ENCODE measurements at regions not wholly inside any gene's neighbourhood (a gene's known extent, or its start where the extent isn't known, plus 50 kb on each side); places are given as distances from the start of the nearest gene placed in this dataset.

DNA sequence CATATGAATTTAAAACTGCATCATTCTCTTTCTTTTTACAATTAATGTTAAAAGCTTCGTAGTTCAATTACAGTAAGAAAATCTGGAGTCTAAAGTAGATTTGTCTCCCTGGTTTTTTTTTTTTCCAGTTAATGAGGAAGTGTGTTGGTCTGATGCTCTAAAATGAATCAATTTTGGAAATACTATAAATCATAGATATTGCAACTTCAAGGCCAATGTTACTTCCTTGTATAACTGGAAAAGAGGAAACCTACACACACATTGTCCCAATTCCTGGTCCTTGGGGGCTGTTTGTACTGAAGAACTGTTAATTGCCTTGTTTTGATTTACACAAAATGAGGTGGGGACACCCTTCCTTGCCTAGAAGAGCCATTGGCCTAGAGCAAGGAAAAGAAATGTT is 107.2 kb downstream of the RGS2 start:
- H3K4me3 ChIP-seq = no peak overlapping the region
- H3K79me2 ChIP-seq (ENCODE audit: control insufficient read depth, insufficient read depth, low read length) = no peaks in the 10 kb centered on the region
- POLR2A ChIA-PET = no interaction called here
- H3K9ac ChIP-seq (ENCODE audit: control insufficient read depth, insufficient read depth, low read length) = no peak overlapping the region
- CTCF ChIA-PET = interaction anchor here (1.5 kb wide), 1 partner anchor 179 kb away, joined by 3 read pairs; no protein-coding TSS in a partner anchor
- RAD21 ChIA-PET (ENCODE audit: unreplicated experiment) = interaction anchor here (0.8 kb wide), 1 partner anchor 8 kb away, joined by 4 read pairs; no protein-coding TSS in a partner anchor
- BruUV-seq (replicated peaks) = no TSS peak
- no peak overlapping the region for H2AFZ ChIP-seq (ENCODE audit: control insufficient read depth, low read depth, low read length)
- SMC1A ChIA-PET (ENCODE audit: uncharacterized antibody, unreplicated experiment) = interaction anchor here (0.6 to 0.9 kb wide), 2 partner anchors 9 to 23 kb away, joined by 3 to 5 read pairs; no protein-coding TSS in a partner anchor
- no peaks in the 10 kb centered on the region for H3K36me3 ChIP-seq (ENCODE audit: control insufficient read depth in 2 of 2, insufficient read depth in 2 of 2, low read length in 1 of 2)
- H3K27ac ChIP-seq (ENCODE audit: control insufficient read depth, insufficient read depth) = no peak overlapping the region
- no peaks in the 10 kb centered on the region for H4K20me1 ChIP-seq (ENCODE audit: control insufficient read depth, insufficient read depth)
- intact Hi-C loops (cut with micrococcal nuclease; ENCODE audit: unreplicated experiment) (no loop called here), in situ Hi-C loops (cut with MboI) (no loop called here)
- DNase-seq (ENCODE audit: low read depth, low spot score) (no peak), FAIRE-seq (no peak), ATAC-seq (no peak)
- no peaks in the 10 kb centered on the region; the same call in 2 of the 3 replicates for H3K9me3 ChIP-seq (replicated peaks; ENCODE audit: control insufficient read depth, insufficient read depth, low read length)
- no peak overlapping the region for H3K4me2 ChIP-seq (ENCODE audit: control insufficient read depth, insufficient read depth)
- WGBS (ENCODE audit: insufficient coverage, insufficient replicate concordance, low lambda C conversion rate, missing lambda C conversion rate) = 21% methylated on average over 1 of the region's 1 CpG
- H3K27me3 ChIP-seq (replicated peaks in 1 of 2; ENCODE audit: control insufficient read depth in 2 of 2, insufficient read depth in 2 of 2, low read length in 1 of 2) = no peaks in the 10 kb centered on the region
- TF ChIP-seq TARDBP (IDR thresholded peaks at IDR 0.05; ENCODE audit: borderline replicate concordance) (no peak), TCF7 (IDR thresholded peaks at IDR 0.05; ENCODE audit: borderline replicate concordance) (no peak), RAD21 (IDR thresholded peaks at IDR 0.05; ENCODE audit: insufficient read depth, low read depth, low read length) (no peak), BCL11A (IDR thresholded peaks at IDR 0.05; ENCODE audit: low read depth, low read length) (no peak)
- TF ChIP-seq, protein P1, sequence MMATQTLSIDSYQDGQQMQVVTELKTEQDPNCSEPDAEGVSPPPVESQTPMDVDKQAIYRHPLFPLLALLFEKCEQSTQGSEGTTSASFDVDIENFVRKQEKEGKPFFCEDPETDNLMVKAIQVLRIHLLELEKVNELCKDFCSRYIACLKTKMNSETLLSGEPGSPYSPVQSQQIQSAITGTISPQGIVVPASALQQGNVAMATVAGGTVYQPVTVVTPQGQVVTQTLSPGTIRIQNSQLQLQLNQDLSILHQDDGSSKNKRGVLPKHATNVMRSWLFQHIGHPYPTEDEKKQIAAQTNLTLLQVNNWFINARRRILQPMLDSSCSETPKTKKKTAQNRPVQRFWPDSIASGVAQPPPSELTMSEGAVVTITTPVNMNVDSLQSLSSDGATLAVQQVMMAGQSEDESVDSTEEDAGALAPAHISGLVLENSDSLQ (IDR thresholded peaks at IDR 0.05) = no peak
- TF ChIP-seq, protein P2, sequence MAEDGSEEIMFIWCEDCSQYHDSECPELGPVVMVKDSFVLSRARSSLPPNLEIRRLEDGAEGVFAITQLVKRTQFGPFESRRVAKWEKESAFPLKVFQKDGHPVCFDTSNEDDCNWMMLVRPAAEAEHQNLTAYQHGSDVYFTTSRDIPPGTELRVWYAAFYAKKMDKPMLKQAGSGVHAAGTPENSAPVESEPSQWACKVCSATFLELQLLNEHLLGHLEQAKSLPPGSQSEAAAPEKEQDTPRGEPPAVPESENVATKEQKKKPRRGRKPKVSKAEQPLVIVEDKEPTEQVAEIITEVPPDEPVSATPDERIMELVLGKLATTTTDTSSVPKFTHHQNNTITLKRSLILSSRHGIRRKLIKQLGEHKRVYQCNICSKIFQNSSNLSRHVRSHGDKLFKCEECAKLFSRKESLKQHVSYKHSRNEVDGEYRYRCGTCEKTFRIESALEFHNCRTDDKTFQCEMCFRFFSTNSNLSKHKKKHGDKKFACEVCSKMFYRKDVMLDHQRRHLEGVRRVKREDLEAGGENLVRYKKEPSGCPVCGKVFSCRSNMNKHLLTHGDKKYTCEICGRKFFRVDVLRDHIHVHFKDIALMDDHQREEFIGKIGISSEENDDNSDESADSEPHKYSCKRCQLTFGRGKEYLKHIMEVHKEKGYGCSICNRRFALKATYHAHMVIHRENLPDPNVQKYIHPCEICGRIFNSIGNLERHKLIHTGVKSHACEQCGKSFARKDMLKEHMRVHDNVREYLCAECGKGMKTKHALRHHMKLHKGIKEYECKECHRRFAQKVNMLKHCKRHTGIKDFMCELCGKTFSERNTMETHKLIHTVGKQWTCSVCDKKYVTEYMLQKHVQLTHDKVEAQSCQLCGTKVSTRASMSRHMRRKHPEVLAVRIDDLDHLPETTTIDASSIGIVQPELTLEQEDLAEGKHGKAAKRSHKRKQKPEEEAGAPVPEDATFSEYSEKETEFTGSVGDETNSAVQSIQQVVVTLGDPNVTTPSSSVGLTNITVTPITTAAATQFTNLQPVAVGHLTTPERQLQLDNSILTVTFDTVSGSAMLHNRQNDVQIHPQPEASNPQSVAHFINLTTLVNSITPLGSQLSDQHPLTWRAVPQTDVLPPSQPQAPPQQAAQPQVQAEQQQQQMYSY (CRISPR knock-in tag; IDR thresholded peaks at IDR 0.05) = no peak
- TF ChIP-seq, protein P3, sequence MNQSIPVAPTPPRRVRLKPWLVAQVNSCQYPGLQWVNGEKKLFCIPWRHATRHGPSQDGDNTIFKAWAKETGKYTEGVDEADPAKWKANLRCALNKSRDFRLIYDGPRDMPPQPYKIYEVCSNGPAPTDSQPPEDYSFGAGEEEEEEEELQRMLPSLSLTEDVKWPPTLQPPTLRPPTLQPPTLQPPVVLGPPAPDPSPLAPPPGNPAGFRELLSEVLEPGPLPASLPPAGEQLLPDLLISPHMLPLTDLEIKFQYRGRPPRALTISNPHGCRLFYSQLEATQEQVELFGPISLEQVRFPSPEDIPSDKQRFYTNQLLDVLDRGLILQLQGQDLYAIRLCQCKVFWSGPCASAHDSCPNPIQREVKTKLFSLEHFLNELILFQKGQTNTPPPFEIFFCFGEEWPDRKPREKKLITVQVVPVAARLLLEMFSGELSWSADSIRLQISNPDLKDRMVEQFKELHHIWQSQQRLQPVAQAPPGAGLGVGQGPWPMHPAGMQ (IDR thresholded peaks at IDR 0.05; ENCODE audit: borderline replicate concordance) = no peak
- H3K4me1 ChIP-seq (ENCODE audit: control insufficient read depth, insufficient read depth, low read length) = no peaks in the 10 kb centered on the region

Measured in GM12878 (cell line).